ENCODE measurements at regions not wholly inside any gene's neighbourhood (a gene's known extent, or its start where the extent isn't known, plus 50 kb on each side); places are given as distances from the start of the nearest gene placed in this dataset.

DNA sequence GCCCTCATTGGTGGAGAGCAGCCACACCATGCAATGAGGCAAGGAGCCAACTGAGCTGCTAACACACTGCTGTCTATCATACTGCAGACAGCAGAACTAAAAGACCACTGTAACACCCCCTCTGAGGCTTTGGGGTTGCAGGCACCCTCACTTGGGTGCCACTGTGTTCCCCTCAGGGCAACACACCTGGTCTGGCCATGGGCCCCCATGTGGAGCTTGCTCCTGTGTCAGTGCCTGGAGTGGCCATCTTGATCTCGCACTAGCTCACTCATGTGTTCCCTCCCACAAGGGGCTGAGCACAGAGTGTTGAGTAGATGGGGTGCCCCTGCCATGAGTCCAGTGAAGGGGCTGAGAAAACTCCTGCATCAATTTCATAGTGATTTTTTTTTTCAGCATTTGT lies 532.4 kb upstream of the FTMT start:
- Histone ChIP-seq H3K27me3 (ENCODE audit: control insufficient read depth in 2 of 2, insufficient read depth in 2 of 2, low read length in 2 of 2) (no peaks in the 10 kb centered on the region), H3K9me3 (ENCODE audit: control insufficient read depth in 2 of 2, low read length in 2 of 2) (no peaks in the 10 kb centered on the region), H3K27ac (ENCODE audit: low read depth in 2 of 2, low read length in 2 of 2) (no peak overlapping the region), H3K4me3 (ENCODE audit: low read length in 2 of 2) (no peak overlapping the region), H3K4me1 (ENCODE audit: control insufficient read depth in 2 of 2, insufficient read depth in 2 of 2, low read length in 2 of 2) (no peaks in the 10 kb centered on the region), H3K9ac (ENCODE audit: low read depth in 1 of 2, low read length in 2 of 2) (no peak overlapping the region), H3K36me3 (ENCODE audit: control insufficient read depth in 2 of 2, insufficient read depth in 2 of 2, low read length in 2 of 2) (no peaks in the 10 kb centered on the region)

DNA sequence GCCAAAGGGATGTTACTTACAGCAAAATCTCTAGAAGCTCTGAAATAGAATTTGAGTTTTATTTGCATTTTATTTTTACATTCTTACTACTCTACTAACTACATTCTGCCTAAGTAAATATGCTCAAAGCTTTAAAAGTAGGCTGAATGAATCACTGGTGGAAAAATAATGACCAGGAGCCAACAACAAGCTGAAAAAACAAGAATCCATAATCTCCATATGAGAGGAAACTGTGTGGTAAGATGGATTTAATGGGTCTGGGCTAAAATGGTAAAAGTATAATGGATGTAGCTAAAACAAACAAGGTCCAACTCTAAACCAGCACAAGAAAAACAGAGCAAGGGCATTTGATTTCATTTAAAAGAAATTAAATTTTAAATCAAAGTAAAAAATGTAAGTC lies 525.8 kb upstream of the FTMT start:
- H3K9ac ChIP-seq (ENCODE audit: low read depth in 1 of 2, low read length in 2 of 2), result no peak overlapping the region
- no peaks in the 10 kb centered on the region for H3K4me1 ChIP-seq (ENCODE audit: control insufficient read depth in 2 of 2, insufficient read depth in 2 of 2, low read length in 2 of 2)
- H3K27me3 ChIP-seq (ENCODE audit: control insufficient read depth in 2 of 2, insufficient read depth in 2 of 2, low read length in 2 of 2), result no peaks in the 10 kb centered on the region
- no peaks in the 10 kb centered on the region for H3K36me3 ChIP-seq (ENCODE audit: control insufficient read depth in 2 of 2, insufficient read depth in 2 of 2, low read length in 2 of 2)
- no peaks in the 10 kb centered on the region for H3K9me3 ChIP-seq (ENCODE audit: control insufficient read depth in 2 of 2, low read length in 2 of 2)
- no peak overlapping the region for H3K4me3 ChIP-seq (ENCODE audit: low read length in 2 of 2)
- no peak overlapping the region for H3K27ac ChIP-seq (ENCODE audit: low read depth in 2 of 2, low read length in 2 of 2)

DNA sequence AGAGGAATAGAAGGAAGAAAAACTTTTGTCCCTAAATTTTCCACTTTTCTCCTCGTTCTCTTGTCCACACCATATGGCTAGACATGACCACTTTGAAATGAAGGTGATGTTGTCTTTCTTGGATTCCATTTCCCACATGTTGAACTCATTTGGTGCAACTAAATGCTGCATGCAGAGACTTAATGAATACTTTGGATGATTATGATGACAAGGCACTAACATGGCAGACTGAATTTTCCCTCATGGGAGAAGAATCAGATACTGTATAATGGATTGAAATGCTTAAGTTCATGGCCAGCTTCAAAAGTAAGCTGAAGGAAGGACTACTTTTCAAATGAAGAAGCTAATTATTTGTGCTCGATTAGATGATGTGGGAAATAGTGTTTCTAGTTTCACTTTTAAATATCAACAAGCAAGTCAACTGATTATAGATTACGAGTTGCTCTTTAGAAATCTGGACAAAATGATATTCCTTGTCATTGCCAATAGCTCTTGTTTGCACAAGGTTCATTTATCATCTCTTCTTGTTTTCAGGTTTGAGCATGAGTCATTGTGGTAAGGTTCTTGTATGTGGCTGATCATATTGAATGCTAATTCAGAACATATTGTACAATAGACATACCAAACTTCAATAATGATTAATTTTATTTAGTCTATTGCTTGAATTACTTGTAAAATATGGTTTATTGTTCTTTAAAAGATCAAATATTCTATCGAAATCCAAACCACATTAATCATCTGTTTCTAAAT lies 501.3 kb upstream of the FTMT start:
- Histone ChIP-seq H3K27me3 (ENCODE audit: control insufficient read depth in 2 of 2, insufficient read depth in 2 of 2, low read length in 2 of 2) (no peaks in the 10 kb centered on the region), H3K36me3 (ENCODE audit: control insufficient read depth in 2 of 2, insufficient read depth in 2 of 2, low read length in 2 of 2) (no peaks in the 10 kb centered on the region), H3K4me1 (ENCODE audit: control insufficient read depth in 2 of 2, insufficient read depth in 2 of 2, low read length in 2 of 2) (no peaks in the 10 kb centered on the region), H3K9me3 (ENCODE audit: control insufficient read depth in 2 of 2, low read length in 2 of 2) (no peaks in the 10 kb centered on the region), H3K9ac (ENCODE audit: low read depth in 1 of 2, low read length in 2 of 2) (no peak overlapping the region), H3K4me3 (ENCODE audit: low read length in 2 of 2) (no peak overlapping the region), H3K27ac (ENCODE audit: low read depth in 2 of 2, low read length in 2 of 2) (no peak overlapping the region)

DNA sequence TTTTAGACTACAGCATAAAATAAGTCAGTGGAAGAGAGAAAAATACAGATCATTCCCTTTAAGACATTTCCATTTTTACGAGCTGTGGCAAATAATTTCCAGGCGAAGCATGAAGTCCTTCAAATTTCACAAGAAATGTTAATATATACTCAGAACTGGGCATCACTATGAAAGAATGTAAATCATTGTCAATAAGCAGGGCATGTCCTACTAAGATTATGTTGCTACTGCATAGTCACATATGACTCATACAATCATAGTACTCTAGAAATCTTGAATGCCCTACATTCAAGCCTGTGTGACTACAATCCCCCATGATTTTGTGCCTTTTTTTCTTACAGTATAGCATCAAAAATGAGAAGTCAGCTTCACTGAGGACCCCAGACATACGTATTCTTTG lies 485.2 kb upstream of the FTMT start:
- H3K9me3 ChIP-seq (ENCODE audit: control insufficient read depth in 2 of 2, low read length in 2 of 2), result no peaks in the 10 kb centered on the region
- H3K9ac ChIP-seq (ENCODE audit: low read depth in 1 of 2, low read length in 2 of 2), result no peak overlapping the region
- no peaks in the 10 kb centered on the region for H3K36me3 ChIP-seq (ENCODE audit: control insufficient read depth in 2 of 2, insufficient read depth in 2 of 2, low read length in 2 of 2)
- no peak overlapping the region for H3K4me3 ChIP-seq (ENCODE audit: low read length in 2 of 2)
- no peak overlapping the region for H3K27ac ChIP-seq (ENCODE audit: low read depth in 2 of 2, low read length in 2 of 2)
- H3K4me1 ChIP-seq (ENCODE audit: control insufficient read depth in 2 of 2, insufficient read depth in 2 of 2, low read length in 2 of 2), result no peaks in the 10 kb centered on the region
- H3K27me3 ChIP-seq (ENCODE audit: control insufficient read depth in 2 of 2, insufficient read depth in 2 of 2, low read length in 2 of 2), result no peaks in the 10 kb centered on the region

DNA sequence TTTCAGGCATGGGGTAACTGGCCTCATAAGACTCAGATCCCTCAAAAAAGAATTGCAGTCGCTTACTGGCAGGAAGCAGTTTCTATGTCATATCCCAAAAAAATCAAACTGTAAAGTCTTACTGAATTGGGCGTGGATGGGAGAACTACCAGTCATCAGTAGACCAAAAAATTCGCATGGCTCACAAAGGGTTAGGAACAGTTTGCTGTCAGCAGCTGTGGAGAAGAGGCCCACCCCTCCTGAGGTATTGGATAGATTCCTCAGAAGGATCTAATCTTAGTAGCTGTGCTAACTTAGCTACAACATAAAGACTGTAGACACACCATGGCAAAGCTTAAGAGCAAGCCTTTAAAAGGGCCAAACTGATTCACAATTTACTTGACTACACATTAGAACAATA lies 478.3 kb upstream of the FTMT start:
- no peaks in the 10 kb centered on the region for H3K4me1 ChIP-seq (ENCODE audit: control insufficient read depth in 2 of 2, insufficient read depth in 2 of 2, low read length in 2 of 2)
- no peaks in the 10 kb centered on the region for H3K27me3 ChIP-seq (ENCODE audit: control insufficient read depth in 2 of 2, insufficient read depth in 2 of 2, low read length in 2 of 2)
- no peaks in the 10 kb centered on the region for H3K36me3 ChIP-seq (ENCODE audit: control insufficient read depth in 2 of 2, insufficient read depth in 2 of 2, low read length in 2 of 2)
- no peak overlapping the region for H3K9ac ChIP-seq (ENCODE audit: low read depth in 1 of 2, low read length in 2 of 2)
- no peaks in the 10 kb centered on the region for H3K9me3 ChIP-seq (ENCODE audit: control insufficient read depth in 2 of 2, low read length in 2 of 2)
- no peak overlapping the region for H3K27ac ChIP-seq (ENCODE audit: low read depth in 2 of 2, low read length in 2 of 2)
- no peak overlapping the region for H3K4me3 ChIP-seq (ENCODE audit: low read length in 2 of 2)

DNA sequence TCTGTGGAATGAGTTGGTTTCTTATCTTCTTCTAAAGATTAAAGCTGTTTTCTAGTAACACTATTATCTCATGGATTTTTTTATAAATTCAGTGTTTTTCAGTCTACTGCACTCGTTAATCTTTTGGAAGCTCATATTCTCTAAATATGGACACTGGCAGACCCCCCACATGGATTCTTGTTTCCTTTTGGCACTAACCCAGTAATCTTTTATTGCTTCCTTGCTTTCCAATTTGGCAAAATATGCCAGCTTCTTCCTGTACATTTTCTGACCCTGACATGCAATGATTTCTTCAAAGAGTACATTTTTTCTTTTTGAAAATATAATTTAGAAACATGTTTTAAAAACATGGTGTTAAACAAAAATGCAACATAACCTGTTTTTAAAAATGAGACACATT lies 474.2 kb upstream of the FTMT start:
- Histone ChIP-seq H3K4me3 (ENCODE audit: low read length in 2 of 2) (no peak overlapping the region), H3K27ac (ENCODE audit: low read depth in 2 of 2, low read length in 2 of 2) (no peak overlapping the region), H3K9ac (ENCODE audit: low read depth in 1 of 2, low read length in 2 of 2) (no peak overlapping the region), H3K9me3 (ENCODE audit: control insufficient read depth in 2 of 2, low read length in 2 of 2) (no peaks in the 10 kb centered on the region), H3K27me3 (ENCODE audit: control insufficient read depth in 2 of 2, insufficient read depth in 2 of 2, low read length in 2 of 2) (no peaks in the 10 kb centered on the region), H3K4me1 (ENCODE audit: control insufficient read depth in 2 of 2, insufficient read depth in 2 of 2, low read length in 2 of 2) (no peaks in the 10 kb centered on the region), H3K36me3 (ENCODE audit: control insufficient read depth in 2 of 2, insufficient read depth in 2 of 2, low read length in 2 of 2) (no peaks in the 10 kb centered on the region)

DNA sequence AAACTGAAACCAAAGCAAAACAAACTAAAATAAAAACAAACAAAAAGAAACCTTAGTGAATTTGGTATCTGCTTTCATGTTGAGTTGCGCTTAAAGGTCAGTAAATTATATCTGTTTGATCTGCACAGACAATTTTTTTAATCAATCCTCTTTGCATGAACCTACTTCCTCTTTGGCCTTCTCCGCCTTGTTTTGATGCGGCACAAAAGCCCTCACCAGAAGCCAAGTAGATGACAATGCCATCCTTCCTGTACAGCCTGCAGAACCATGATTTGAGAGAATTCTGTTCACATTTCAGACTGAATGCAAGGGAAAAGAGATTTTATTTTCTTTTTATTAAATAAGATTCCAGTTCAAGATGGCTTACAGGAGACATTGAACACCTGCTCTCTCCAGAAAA lies 473.6 kb upstream of the FTMT start:
- no peak overlapping the region for H3K27ac ChIP-seq (ENCODE audit: low read depth in 2 of 2, low read length in 2 of 2)
- no peaks in the 10 kb centered on the region for H3K9me3 ChIP-seq (ENCODE audit: control insufficient read depth in 2 of 2, low read length in 2 of 2)
- no peak overlapping the region for H3K9ac ChIP-seq (ENCODE audit: low read depth in 1 of 2, low read length in 2 of 2)
- no peaks in the 10 kb centered on the region for H3K36me3 ChIP-seq (ENCODE audit: control insufficient read depth in 2 of 2, insufficient read depth in 2 of 2, low read length in 2 of 2)
- H3K27me3 ChIP-seq (ENCODE audit: control insufficient read depth in 2 of 2, insufficient read depth in 2 of 2, low read length in 2 of 2), result no peaks in the 10 kb centered on the region
- H3K4me3 ChIP-seq (ENCODE audit: low read length in 2 of 2), result no peak overlapping the region
- H3K4me1 ChIP-seq (ENCODE audit: control insufficient read depth in 2 of 2, insufficient read depth in 2 of 2, low read length in 2 of 2), result no peaks in the 10 kb centered on the region

DNA sequence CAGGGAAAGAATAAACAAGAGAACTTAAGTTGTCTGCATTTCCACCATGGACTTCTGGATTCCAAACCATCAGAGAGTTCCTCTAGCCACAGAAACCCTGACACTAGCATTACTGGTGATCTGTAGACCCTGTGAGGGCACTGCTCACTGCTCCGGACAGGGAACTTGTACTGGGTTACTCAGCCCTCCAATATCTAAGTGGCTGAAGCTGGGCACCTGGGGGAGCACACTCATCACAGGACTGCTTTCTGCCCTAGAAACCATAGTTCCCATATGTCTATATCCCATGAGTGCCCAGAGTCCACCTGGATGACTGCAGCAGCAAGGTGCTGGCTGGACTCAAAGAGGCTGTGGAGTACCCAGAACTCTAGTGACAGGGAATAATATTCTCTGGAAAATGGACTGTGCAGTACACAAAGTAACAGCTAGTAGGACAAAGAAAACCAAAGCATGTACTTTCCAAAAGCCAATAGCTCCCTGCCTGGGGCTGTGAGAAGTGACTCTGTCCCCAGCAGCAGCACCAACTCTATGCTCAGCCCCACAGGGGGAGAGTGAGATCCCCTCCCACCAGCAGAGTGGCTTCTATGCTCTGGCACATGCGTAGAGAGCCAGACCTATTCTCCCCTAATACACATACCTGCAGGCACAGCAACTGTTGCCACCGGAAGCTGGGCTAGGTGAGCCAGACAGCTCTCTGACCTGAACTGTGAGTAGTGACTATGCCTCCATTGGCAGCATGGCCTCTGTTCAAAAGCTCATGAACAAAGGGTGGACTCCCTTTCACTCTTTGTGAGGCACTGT lies 472.9 kb upstream of the FTMT start:
- H3K9ac ChIP-seq (ENCODE audit: low read depth in 1 of 2, low read length in 2 of 2), result no peak overlapping the region
- H3K4me1 ChIP-seq (ENCODE audit: control insufficient read depth in 2 of 2, insufficient read depth in 2 of 2, low read length in 2 of 2), result no peaks in the 10 kb centered on the region
- H3K36me3 ChIP-seq (ENCODE audit: control insufficient read depth in 2 of 2, insufficient read depth in 2 of 2, low read length in 2 of 2), result no peaks in the 10 kb centered on the region
- no peaks in the 10 kb centered on the region for H3K27me3 ChIP-seq (ENCODE audit: control insufficient read depth in 2 of 2, insufficient read depth in 2 of 2, low read length in 2 of 2)
- no peaks in the 10 kb centered on the region for H3K9me3 ChIP-seq (ENCODE audit: control insufficient read depth in 2 of 2, low read length in 2 of 2)
- no peak overlapping the region for H3K4me3 ChIP-seq (ENCODE audit: low read length in 2 of 2)
- H3K27ac ChIP-seq (ENCODE audit: low read depth in 2 of 2, low read length in 2 of 2), result no peak overlapping the region

DNA sequence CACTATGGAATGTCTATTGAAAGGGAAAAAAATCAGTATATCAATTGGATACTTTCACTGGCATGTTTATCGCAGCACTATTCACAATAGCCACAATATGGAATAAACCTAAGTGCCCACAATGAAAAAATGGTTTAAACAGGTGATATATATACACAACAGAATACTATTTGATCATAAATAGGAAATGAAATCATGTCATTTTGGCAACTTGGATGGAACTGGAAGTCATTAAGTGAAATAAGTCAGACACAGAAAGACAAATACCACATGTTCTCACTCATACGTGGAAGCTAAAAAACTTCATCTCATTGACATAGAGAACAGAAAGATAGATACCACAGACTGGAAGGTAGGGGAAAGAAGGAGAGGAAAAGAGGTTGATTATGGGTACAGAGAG lies 471.6 kb upstream of the FTMT start:
- no peak overlapping the region for H3K4me3 ChIP-seq (ENCODE audit: low read length in 2 of 2)
- H3K9me3 ChIP-seq (ENCODE audit: control insufficient read depth in 2 of 2, low read length in 2 of 2), result no peaks in the 10 kb centered on the region
- no peaks in the 10 kb centered on the region for H3K36me3 ChIP-seq (ENCODE audit: control insufficient read depth in 2 of 2, insufficient read depth in 2 of 2, low read length in 2 of 2)
- no peak overlapping the region for H3K27ac ChIP-seq (ENCODE audit: low read depth in 2 of 2, low read length in 2 of 2)
- no peaks in the 10 kb centered on the region for H3K27me3 ChIP-seq (ENCODE audit: control insufficient read depth in 2 of 2, insufficient read depth in 2 of 2, low read length in 2 of 2)
- H3K4me1 ChIP-seq (ENCODE audit: control insufficient read depth in 2 of 2, insufficient read depth in 2 of 2, low read length in 2 of 2), result no peaks in the 10 kb centered on the region
- no peak overlapping the region for H3K9ac ChIP-seq (ENCODE audit: low read depth in 1 of 2, low read length in 2 of 2)

DNA sequence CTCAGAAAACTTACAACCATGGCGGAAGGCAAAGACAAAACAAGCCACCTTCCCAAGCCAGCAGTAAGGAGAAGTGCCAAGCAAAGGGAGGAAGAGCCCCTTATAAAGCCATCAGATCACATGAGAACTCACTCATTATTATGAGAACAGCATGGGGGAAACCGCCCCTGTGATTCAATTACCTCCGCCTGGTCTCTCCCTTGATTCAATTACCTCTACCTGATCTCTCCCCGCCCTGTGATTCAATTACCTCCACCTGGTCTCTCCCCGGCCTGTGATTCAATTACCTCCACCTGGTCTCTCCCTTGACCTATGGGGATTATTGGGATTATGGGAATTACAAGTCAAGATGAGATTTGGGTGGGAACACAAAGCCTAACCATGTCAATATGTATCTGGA lies 467.3 kb upstream of the FTMT start:
- Histone ChIP-seq H3K27ac (ENCODE audit: low read depth in 2 of 2, low read length in 2 of 2) (no peak overlapping the region), H3K9ac (ENCODE audit: low read depth in 1 of 2, low read length in 2 of 2) (no peak overlapping the region), H3K9me3 (ENCODE audit: control insufficient read depth in 2 of 2, low read length in 2 of 2) (no peaks in the 10 kb centered on the region), H3K4me3 (ENCODE audit: low read length in 2 of 2) (no peak overlapping the region), H3K4me1 (ENCODE audit: control insufficient read depth in 2 of 2, insufficient read depth in 2 of 2, low read length in 2 of 2) (no peaks in the 10 kb centered on the region), H3K27me3 (ENCODE audit: control insufficient read depth in 2 of 2, insufficient read depth in 2 of 2, low read length in 2 of 2) (no peaks in the 10 kb centered on the region), H3K36me3 (ENCODE audit: control insufficient read depth in 2 of 2, insufficient read depth in 2 of 2, low read length in 2 of 2) (no peaks in the 10 kb centered on the region)

Data from mucosa of rectum (tissue), 2 donors.